ENCODE measurements at regions not wholly inside any gene's neighbourhood (a gene's known extent, or its start where the extent isn't known, plus 50 kb on each side); places are given as distances from the start of the nearest gene placed in this dataset.

DNA sequence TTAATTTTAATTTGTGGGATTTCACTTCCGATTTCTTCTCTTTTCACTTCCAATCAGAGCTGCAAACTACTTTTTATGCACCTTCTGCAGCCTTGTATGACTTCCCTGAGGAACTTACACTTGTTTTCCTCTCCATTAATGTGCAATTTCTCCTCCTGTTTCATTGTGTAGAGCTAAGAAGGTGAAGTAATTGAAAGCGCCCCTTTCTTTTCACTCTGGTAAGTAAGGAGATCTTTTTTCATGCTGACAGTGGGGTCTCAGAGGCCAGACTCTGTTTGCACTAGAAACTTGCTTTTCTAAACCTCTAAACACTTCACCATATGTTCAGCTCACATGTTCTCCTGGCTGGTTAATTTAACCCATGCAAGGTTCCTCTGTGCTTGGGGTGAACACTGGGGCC lies 117.0 kb downstream of the FANCF start:
- CTCF ChIA-PET, result no interaction called here

GRCh38 chr11:22497474-22497873 lies 128.1 kb downstream of the FANCF start:
- in situ Hi-C loops (cut with HindIII; ENCODE audit: low pct_unique_long_range_greater_than_20kb, low sequenced_read_pairs) (no loop called here), intact Hi-C loops (cut with micrococcal nuclease; ENCODE audit: unreplicated experiment) (no loop called here)
- no peak for ATAC-seq
- DNase-seq (ENCODE audit: low read depth, low spot score), result no peak
- H3K4me1 ChIP-seq (ENCODE audit: control insufficient read depth, insufficient read depth, low read length), result no peaks in the 10 kb centered on the region
- TF ChIP-seq, protein P1, sequence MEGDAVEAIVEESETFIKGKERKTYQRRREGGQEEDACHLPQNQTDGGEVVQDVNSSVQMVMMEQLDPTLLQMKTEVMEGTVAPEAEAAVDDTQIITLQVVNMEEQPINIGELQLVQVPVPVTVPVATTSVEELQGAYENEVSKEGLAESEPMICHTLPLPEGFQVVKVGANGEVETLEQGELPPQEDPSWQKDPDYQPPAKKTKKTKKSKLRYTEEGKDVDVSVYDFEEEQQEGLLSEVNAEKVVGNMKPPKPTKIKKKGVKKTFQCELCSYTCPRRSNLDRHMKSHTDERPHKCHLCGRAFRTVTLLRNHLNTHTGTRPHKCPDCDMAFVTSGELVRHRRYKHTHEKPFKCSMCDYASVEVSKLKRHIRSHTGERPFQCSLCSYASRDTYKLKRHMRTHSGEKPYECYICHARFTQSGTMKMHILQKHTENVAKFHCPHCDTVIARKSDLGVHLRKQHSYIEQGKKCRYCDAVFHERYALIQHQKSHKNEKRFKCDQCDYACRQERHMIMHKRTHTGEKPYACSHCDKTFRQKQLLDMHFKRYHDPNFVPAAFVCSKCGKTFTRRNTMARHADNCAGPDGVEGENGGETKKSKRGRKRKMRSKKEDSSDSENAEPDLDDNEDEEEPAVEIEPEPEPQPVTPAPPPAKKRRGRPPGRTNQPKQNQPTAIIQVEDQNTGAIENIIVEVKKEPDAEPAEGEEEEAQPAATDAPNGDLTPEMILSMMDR (IDR thresholded peaks at IDR 0.05), result no peak
- TF ChIP-seq POLR2AphosphoS5 (IDR thresholded peaks at IDR 0.05; ENCODE audit: low read depth, low read length) (no peak), SIN3A (IDR thresholded peaks at IDR 0.05; ENCODE audit: borderline replicate concordance, insufficient read depth, low read depth, low read length) (no peak), TCF7L2 (IDR thresholded peaks at IDR 0.05; ENCODE audit: low read depth, low read length) (no peak), REST (IDR thresholded peaks at IDR 0.05; ENCODE audit: insufficient read depth in 1 of 2, low read depth in 2 of 2, low read length in 1 of 2) (no peak)
- H3K27ac ChIP-seq (ENCODE audit: low read length), result no peak overlapping the region
- H3K4me3 ChIP-seq (ENCODE audit: low read depth in 2 of 2, low read length in 2 of 2), result no peak overlapping the region
- no peaks in the 10 kb centered on the region for H3K27me3 ChIP-seq (ENCODE audit: control insufficient read depth, insufficient read depth, low read length)
- no TSS peak for BruUV-seq (replicated peaks)
- CTCF ChIA-PET, result interaction anchor here (0.7 kb wide), 1 partner anchor 1487 kb away, joined by 3 read pairs; no protein-coding TSS in a partner anchor
- no peaks in the 10 kb centered on the region for H3K36me3 ChIP-seq (ENCODE audit: control insufficient read depth, insufficient read depth, low read length)
- POLR2A ChIA-PET, result no interaction called here
- H3K9me3 ChIP-seq (ENCODE audit: control insufficient read depth, insufficient read depth, low read depth, low read length), result no peaks in the 10 kb centered on the region

More for the DNA sequence above, 117.0 kb downstream of the FANCF start:
- Histone ChIP-seq H3K36me3 (ENCODE audit: control insufficient read depth, insufficient read depth, low read length) (no peaks in the 10 kb centered on the region), H3K4me1 (ENCODE audit: control insufficient read depth, insufficient read depth, low read length) (no peaks in the 10 kb centered on the region), H3K9me3 (ENCODE audit: control insufficient read depth, insufficient read depth, low read depth, low read length) (no peaks in the 10 kb centered on the region), H3K27ac (ENCODE audit: low read length) (no peak overlapping the region), H3K4me3 (ENCODE audit: low read depth in 2 of 2, low read length in 2 of 2) (no peak overlapping the region), H3K27me3 (ENCODE audit: control insufficient read depth, insufficient read depth, low read length) (no peaks in the 10 kb centered on the region)
- DNase-seq (ENCODE audit: low read depth, low spot score), result no peak
- POLR2A ChIA-PET, result interaction anchor here (0.6 kb wide), 1 partner anchor 126 kb away, joined by 3 read pairs; no protein-coding TSS in a partner anchor
- TF ChIP-seq SIN3A (IDR thresholded peaks at IDR 0.05; ENCODE audit: borderline replicate concordance, insufficient read depth, low read depth, low read length) (no peak), POLR2AphosphoS5 (IDR thresholded peaks at IDR 0.05; ENCODE audit: low read depth, low read length) (no peak), TCF7L2 (IDR thresholded peaks at IDR 0.05; ENCODE audit: low read depth, low read length) (no peak), REST (IDR thresholded peaks at IDR 0.05; ENCODE audit: insufficient read depth in 1 of 2, low read depth in 2 of 2, low read length in 1 of 2) (no peak)
- TF ChIP-seq, protein P1 (IDR thresholded peaks at IDR 0.05), result no peak
- in situ Hi-C loops (cut with HindIII; ENCODE audit: low pct_unique_long_range_greater_than_20kb, low sequenced_read_pairs) (no loop called here), intact Hi-C loops (cut with micrococcal nuclease; ENCODE audit: unreplicated experiment) (no loop called here)
- no peak for ATAC-seq
- BruUV-seq (replicated peaks), result no TSS peak
